ENCODE measurements at regions not wholly inside any gene's neighbourhood (a gene's known extent, or its start where the extent isn't known, plus 50 kb on each side); places are given as distances from the start of the nearest gene placed in this dataset.
"Not testable (repeated sequence)": the region's sequence is repeated elsewhere in the genome, so short reads cannot be mapped to it uniquely, and the experiment has no call there.

DNA sequence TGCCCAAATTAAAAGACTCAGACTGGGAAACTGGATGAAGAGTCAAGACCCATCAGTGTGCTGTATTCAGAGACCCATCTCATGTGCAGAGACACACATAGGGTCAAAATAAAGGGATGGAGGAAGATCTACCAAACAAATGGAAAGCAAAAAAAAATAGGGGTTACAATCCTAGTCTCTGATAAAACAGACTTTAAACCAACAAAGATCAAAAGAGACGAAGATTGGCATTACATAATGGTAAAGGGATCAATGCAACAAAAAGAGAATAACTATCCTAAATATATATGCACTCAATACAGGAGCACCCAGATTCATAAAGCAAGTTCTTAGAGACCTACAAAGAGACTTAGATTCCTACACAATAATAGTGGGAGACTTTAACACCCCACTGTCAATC is 813.0 kb downstream of the SLC6A15 start:
- H3K27me3 Mint-ChIP-seq; H3K4me3 Mint-ChIP-seq; H3K4me3 ChIP-seq (ENCODE audit: low read length); H3K27ac ChIP-seq (ENCODE audit: low read depth in 1 of 2, low read length in 2 of 2); H3K4me1 ChIP-seq (ENCODE audit: insufficient read depth, low read length); H3K36me3 ChIP-seq (ENCODE audit: insufficient read depth, low read length); ATAC-seq (ENCODE audit: poor library complexity); H3K36me3 Mint-ChIP-seq (ENCODE audit: low read depth); intact Hi-C loops (cut with DNase I, micrococcal nuclease); H3K27ac Mint-ChIP-seq; POLR2A ChIA-PET; H3K9me3 Mint-ChIP-seq; H3K4me1 Mint-ChIP-seq (ENCODE audit: low read depth); H3K27me3 ChIP-seq (ENCODE audit: control insufficient read depth in 1 of 2, insufficient read depth in 2 of 2, low read length in 2 of 2); CTCF ChIA-PET: not testable (repeated sequence)
- peaks cover 21 to 28% of the 10 kb centered on the region in 2 experiments for H3K9me3 ChIP-seq (ENCODE audit: control insufficient read depth in 1 of 2, insufficient read depth in 1 of 2, low read length in 2 of 2)
- peak in 1 of 14 experiments; percentile 16 for DNase-seq

DNA sequence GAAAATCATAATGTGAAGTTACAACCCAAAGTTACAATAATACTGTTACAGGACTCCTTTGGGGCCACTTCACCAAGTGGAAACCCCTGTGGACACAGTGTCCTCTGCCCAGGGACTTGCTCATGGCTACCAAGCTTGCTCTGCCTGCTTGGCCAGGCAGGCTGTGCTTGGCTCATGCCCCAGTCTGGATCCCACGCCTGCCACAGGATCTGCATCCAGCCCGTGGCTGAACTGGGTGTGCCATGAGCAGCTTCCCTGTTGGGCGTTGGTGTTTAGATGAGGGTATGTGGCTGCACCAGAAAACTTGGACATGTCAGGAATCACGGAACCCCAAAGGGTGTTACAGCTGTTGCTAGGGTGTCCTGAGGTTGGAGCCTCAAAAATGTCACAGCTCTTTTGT is 820.9 kb downstream of the SLC6A15 start:
- POLR2A ChIA-PET = no interaction called here

DNA sequence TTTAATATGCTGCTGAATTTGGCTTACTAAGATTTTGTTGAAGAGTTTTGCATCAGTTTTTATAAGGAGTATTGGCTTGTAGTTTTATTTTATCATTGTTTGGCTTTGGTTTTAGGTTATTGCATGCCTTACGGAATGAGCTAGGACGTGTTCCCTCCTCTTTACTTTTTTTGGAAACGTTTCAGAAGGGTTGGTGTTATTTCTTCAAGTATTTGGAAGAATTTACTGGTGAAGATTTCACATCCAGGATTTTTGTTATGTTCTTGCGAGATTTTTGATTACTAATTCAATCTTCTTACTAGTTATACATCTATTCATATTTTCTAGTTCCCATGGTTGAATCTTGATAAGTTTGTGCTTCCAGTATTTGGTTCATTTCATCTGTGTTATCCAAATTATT is 823.2 kb downstream of the SLC6A15 start:
- Histone ChIP-seq H3K9me3 (ENCODE audit: control insufficient read depth in 1 of 2, insufficient read depth in 1 of 2, low read length in 2 of 2) (peaks cover 0 to 5% of the 10 kb centered on the region in 2 experiments), H3K4me1 (ENCODE audit: insufficient read depth, low read length) (no peaks in the 10 kb centered on the region), H3K36me3 (ENCODE audit: insufficient read depth, low read length) (no peaks in the 10 kb centered on the region), H3K4me3 (ENCODE audit: low read length) (no peak overlapping the region), H3K27me3 (ENCODE audit: control insufficient read depth in 1 of 2, insufficient read depth in 2 of 2, low read length in 2 of 2) (no peaks in the 10 kb centered on the region), H3K27ac (ENCODE audit: low read depth in 1 of 2, low read length in 2 of 2) (no peak overlapping the region)
- no peaks in the 10 kb centered on the region for H3K27me3 Mint-ChIP-seq
- no peak overlapping the region for H3K4me3 Mint-ChIP-seq
- no peaks in the 10 kb centered on the region for H3K36me3 Mint-ChIP-seq (ENCODE audit: low read depth)
- no peaks in the 10 kb centered on the region for H3K4me1 Mint-ChIP-seq (ENCODE audit: low read depth)
- intact Hi-C loops (cut with DNase I, micrococcal nuclease) = no loop called here
- H3K9me3 Mint-ChIP-seq = no peaks in the 10 kb centered on the region
- ChIA-PET CTCF (no interaction called here), POLR2A (no interaction called here)
- DNase-seq (no peak), ATAC-seq (ENCODE audit: poor library complexity) (no peak)
- TF ChIP-seq, protein P1, sequence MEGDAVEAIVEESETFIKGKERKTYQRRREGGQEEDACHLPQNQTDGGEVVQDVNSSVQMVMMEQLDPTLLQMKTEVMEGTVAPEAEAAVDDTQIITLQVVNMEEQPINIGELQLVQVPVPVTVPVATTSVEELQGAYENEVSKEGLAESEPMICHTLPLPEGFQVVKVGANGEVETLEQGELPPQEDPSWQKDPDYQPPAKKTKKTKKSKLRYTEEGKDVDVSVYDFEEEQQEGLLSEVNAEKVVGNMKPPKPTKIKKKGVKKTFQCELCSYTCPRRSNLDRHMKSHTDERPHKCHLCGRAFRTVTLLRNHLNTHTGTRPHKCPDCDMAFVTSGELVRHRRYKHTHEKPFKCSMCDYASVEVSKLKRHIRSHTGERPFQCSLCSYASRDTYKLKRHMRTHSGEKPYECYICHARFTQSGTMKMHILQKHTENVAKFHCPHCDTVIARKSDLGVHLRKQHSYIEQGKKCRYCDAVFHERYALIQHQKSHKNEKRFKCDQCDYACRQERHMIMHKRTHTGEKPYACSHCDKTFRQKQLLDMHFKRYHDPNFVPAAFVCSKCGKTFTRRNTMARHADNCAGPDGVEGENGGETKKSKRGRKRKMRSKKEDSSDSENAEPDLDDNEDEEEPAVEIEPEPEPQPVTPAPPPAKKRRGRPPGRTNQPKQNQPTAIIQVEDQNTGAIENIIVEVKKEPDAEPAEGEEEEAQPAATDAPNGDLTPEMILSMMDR (IDR thresholded peaks at IDR 0.05) = no peak
- H3K27ac Mint-ChIP-seq = no peak overlapping the region

More for the DNA sequence above, 820.9 kb downstream of the SLC6A15 start:
- DNase-seq = no peak
- Histone ChIP-seq H3K27ac (ENCODE audit: low read depth in 1 of 2, low read length in 2 of 2) (no peak overlapping the region), H3K36me3 (ENCODE audit: insufficient read depth, low read length) (no peaks in the 10 kb centered on the region), H3K9me3 (ENCODE audit: control insufficient read depth in 1 of 2, insufficient read depth in 1 of 2, low read length in 2 of 2) (peaks cover 0 to 8% of the 10 kb centered on the region in 2 experiments), H3K4me1 (ENCODE audit: insufficient read depth, low read length) (no peaks in the 10 kb centered on the region), H3K27me3 (ENCODE audit: control insufficient read depth in 1 of 2, insufficient read depth in 2 of 2, low read length in 2 of 2) (no peaks in the 10 kb centered on the region), H3K4me3 (ENCODE audit: low read length) (no peak overlapping the region)
- CTCF ChIA-PET = no interaction called here
- Mint-ChIP-seq H3K4me3 (no peak overlapping the region), H3K4me1 (ENCODE audit: low read depth) (no peaks in the 10 kb centered on the region), H3K36me3 (ENCODE audit: low read depth) (no peaks in the 10 kb centered on the region), H3K9me3 (no peaks in the 10 kb centered on the region), H3K27me3 (no peaks in the 10 kb centered on the region), H3K27ac (no peak overlapping the region)
- intact Hi-C loops (cut with DNase I, micrococcal nuclease) = no loop called here
- TF ChIP-seq, protein P1 (IDR thresholded peaks at IDR 0.05) = no peak
- ATAC-seq (ENCODE audit: poor library complexity) = no peak

DNA sequence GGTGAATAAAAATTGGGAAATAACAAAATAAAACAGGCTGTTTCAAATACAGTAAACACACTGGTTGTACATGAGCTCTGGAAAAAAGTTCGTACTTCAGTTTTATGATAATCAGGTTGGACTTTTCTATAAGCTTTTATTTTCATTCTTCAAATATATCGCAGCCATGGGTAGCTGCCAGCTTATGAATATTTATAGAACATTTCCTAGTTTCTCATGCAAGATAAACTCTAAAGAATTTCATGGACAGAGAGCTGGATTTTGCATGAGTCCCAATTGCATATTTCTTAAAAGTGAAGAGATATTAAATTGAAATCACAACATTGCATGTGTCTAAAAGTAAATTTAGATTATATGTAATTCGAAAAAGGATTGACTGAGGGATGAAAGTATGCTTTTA is 827.6 kb downstream of the SLC6A15 start:
- Histone ChIP-seq H3K9me3 (ENCODE audit: control insufficient read depth in 1 of 2, insufficient read depth in 1 of 2, low read length in 2 of 2) (no peaks in the 10 kb centered on the region), H3K27ac (ENCODE audit: low read depth in 1 of 2, low read length in 2 of 2) (no peak overlapping the region), H3K27me3 (ENCODE audit: control insufficient read depth in 1 of 2, insufficient read depth in 2 of 2, low read length in 2 of 2) (no peaks in the 10 kb centered on the region), H3K4me1 (ENCODE audit: insufficient read depth, low read length) (no peaks in the 10 kb centered on the region), H3K4me3 (ENCODE audit: low read length) (no peak overlapping the region), H3K36me3 (ENCODE audit: insufficient read depth, low read length) (no peaks in the 10 kb centered on the region)
- intact Hi-C loops (cut with DNase I, micrococcal nuclease) = no loop called here
- CTCF ChIA-PET = no interaction called here
- Mint-ChIP-seq H3K27ac (no peak overlapping the region), H3K4me3 (no peak overlapping the region), H3K36me3 (ENCODE audit: low read depth) (no peaks in the 10 kb centered on the region), H3K27me3 (no peaks in the 10 kb centered on the region), H3K4me1 (ENCODE audit: low read depth) (no peaks in the 10 kb centered on the region), H3K9me3 (peaks cover 4% of the 10 kb centered on the region)
- TF ChIP-seq, protein P1 (IDR thresholded peaks at IDR 0.05) = no peak
- DNase-seq (no peak), ATAC-seq (ENCODE audit: poor library complexity) (no peak)
- POLR2A ChIA-PET = no interaction called here

Data from CD4-positive, alpha-beta T cell (primary cell).